ENCODE measurements at regions not wholly inside any gene's neighbourhood (a gene's known extent, or its start where the extent isn't known, plus 50 kb on each side); places are given as distances from the start of the nearest gene placed in this dataset.

DNA sequence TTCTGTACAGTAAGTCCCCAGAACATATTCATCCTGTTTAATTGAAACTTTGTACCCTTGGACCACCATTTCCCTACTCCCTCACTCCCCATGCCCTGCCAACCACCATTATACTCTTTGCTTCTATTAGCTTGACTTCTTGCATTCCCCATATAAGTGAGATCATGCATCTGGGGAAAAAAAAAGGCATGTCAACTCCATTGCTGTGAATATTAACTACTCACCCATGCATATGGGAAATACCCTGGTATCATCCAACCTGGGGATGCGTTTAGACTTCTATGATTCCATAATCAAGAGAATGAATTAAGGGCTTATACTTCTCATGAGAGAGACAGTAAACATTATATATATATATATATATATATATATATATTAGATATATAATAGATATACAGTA is 659.4 kb upstream of the C9orf72 start:
- no peak overlapping the region for H3K27ac ChIP-seq
- intact Hi-C loops (cut with DNase I) = no loop called here
- TF ChIP-seq, protein P1, sequence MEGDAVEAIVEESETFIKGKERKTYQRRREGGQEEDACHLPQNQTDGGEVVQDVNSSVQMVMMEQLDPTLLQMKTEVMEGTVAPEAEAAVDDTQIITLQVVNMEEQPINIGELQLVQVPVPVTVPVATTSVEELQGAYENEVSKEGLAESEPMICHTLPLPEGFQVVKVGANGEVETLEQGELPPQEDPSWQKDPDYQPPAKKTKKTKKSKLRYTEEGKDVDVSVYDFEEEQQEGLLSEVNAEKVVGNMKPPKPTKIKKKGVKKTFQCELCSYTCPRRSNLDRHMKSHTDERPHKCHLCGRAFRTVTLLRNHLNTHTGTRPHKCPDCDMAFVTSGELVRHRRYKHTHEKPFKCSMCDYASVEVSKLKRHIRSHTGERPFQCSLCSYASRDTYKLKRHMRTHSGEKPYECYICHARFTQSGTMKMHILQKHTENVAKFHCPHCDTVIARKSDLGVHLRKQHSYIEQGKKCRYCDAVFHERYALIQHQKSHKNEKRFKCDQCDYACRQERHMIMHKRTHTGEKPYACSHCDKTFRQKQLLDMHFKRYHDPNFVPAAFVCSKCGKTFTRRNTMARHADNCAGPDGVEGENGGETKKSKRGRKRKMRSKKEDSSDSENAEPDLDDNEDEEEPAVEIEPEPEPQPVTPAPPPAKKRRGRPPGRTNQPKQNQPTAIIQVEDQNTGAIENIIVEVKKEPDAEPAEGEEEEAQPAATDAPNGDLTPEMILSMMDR (IDR thresholded peaks at IDR 0.05) = no peak

DNA sequence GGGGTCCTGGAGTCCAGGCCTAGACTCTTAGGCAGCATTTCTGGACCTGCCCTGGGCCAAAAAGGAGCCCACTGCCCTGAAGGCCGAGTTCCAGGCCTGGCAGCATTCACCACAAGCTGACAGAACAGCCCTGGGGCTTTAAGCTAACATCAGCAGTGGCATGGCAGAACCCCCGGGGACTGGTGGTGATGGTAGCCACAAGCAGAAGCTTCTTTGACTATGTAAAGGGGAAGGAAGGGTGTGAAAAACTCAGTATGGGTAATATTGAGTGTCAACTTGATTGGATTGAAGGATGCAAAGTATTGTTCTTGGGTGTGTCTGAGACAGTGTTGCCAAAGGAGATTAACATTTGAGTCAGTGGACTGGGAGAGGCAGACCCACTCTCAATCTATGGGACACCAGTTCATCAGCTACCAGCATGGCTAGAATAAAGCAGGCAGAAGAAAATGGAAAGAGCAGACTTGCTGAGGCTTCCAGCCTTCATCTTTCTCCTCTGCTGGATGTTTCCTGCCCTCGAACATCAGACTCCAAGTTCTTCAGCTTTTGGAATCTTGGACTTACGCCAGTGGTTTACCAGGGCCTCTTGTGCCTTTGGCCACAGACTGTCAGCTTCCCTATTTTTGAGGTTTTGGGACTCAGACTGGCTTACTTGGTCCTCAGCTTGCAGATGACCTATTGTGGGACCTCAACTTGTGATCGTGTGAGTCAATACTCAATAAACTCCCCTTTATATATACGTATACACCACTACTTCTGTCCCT is 661.0 kb upstream of the C9orf72 start:
- H3K27me3 ChIP-seq (ENCODE audit: low read depth) = no peaks in the 10 kb centered on the region
- TF ChIP-seq, protein P1 (IDR thresholded peaks at IDR 0.05) = no peak
- ATAC-seq (no peak), DNase-seq (no peak)
- no peaks in the 10 kb centered on the region for H3K4me1 ChIP-seq
- no peaks in the 10 kb centered on the region for H3K9me3 ChIP-seq
- no peak overlapping the region for H3K27ac ChIP-seq
- no peak overlapping the region for H3K4me3 ChIP-seq
- H3K36me3 ChIP-seq = no peaks in the 10 kb centered on the region
- intact Hi-C loops (cut with DNase I) = no loop called here

More for the DNA sequence above, 659.4 kb upstream of the C9orf72 start:
- H3K36me3 ChIP-seq = no peaks in the 10 kb centered on the region
- H3K4me1 ChIP-seq = no peaks in the 10 kb centered on the region
- no peak overlapping the region for H3K4me3 ChIP-seq
- H3K27me3 ChIP-seq (ENCODE audit: low read depth) = no peaks in the 10 kb centered on the region
- no peaks in the 10 kb centered on the region for H3K9me3 ChIP-seq
- no peak for DNase-seq
- no peak for ATAC-seq

DNA sequence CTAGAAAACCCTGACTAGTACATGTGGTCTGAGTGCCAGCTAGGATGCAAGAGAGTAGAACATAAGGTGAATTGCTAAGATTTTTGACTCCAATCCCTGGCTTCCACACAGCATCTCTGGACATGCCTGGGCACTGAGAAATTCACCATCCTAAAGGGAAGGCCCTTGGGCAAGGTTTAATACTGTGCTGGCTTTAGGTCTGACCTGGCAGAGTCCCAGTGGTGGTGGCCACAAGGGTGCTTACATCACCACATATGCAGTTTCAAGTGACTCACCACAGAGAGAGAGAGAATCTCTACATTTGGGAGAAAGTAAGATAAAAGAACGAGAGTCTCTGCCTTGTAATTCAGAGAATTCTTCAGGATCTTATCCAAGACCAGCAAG is 661.6 kb upstream of the C9orf72 start:
- ATAC-seq (no peak), DNase-seq (no peak)
- no peaks in the 10 kb centered on the region for H3K27me3 ChIP-seq (ENCODE audit: low read depth)
- no peak overlapping the region for H3K4me3 ChIP-seq
- H3K4me1 ChIP-seq = no peaks in the 10 kb centered on the region
- H3K27ac ChIP-seq = no peak overlapping the region
- TF ChIP-seq, protein P1 (IDR thresholded peaks at IDR 0.05) = no peak
- intact Hi-C loops (cut with DNase I) = no loop called here
- H3K9me3 ChIP-seq = no peaks in the 10 kb centered on the region
- H3K36me3 ChIP-seq = no peaks in the 10 kb centered on the region

DNA sequence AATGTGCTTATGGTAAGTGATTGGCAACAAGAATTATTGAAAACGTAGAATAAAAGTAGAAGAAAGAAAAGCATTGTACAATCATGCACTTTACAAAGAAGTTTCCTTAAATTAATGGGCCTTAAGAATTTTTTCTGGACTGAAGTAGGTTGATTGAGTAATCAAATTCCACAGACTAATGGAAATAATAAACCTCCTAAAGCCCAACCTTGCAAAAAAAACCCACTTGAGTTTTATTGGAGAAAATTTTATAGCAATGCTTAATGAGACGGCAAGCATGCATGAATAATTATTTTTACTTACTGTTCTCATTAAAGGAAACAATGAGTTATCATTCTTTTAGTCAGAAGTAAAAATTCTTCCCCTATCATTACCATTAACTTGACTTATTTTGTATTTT is 676.1 kb upstream of the C9orf72 start:
- ATAC-seq (no peak), DNase-seq (no peak)
- peaks cover under 1% of the 10 kb centered on the region for H3K9me3 ChIP-seq

DNA sequence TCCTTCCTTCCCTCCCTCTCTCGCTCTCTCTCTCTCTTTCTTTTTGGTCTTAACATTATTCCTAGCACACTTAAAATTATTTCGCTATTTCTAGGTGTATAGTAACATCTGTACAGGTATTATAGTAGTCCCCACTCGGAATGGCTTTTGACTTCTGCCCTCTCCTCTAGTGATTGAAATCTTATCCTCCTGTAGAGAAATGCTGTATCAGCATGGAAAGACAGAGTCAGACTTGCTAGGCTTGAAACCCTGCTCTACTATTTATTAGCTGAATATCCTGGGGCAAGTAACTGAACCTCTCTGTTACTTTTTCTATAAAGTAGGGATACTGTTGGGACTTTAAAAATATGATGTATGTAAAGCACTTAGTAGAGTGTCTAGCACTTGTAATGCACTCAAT is 681.9 kb upstream of the C9orf72 start:
- TF ChIP-seq, protein P1 (IDR thresholded peaks at IDR 0.05) = no peak
- intact Hi-C loops (cut with DNase I) = no loop called here
- no peaks in the 10 kb centered on the region for H3K4me1 ChIP-seq
- H3K4me3 ChIP-seq = no peak overlapping the region
- DNase-seq (no peak), ATAC-seq (no peak)
- no peak overlapping the region for H3K27ac ChIP-seq
- H3K27me3 ChIP-seq (ENCODE audit: low read depth) = no peaks in the 10 kb centered on the region
- H3K9me3 ChIP-seq = no peaks in the 10 kb centered on the region
- H3K36me3 ChIP-seq = no peaks in the 10 kb centered on the region

More for the DNA sequence above, 676.1 kb upstream of the C9orf72 start:
- Histone ChIP-seq H3K27ac (no peak overlapping the region), H3K27me3 (ENCODE audit: low read depth) (no peaks in the 10 kb centered on the region), H3K4me1 (no peaks in the 10 kb centered on the region), H3K4me3 (no peak overlapping the region), H3K36me3 (no peaks in the 10 kb centered on the region)
- TF ChIP-seq, protein P1 (IDR thresholded peaks at IDR 0.05) = no peak
- intact Hi-C loops (cut with DNase I) = no loop called here
